ENCODE measurements at regions not wholly inside any gene's neighbourhood (a gene's known extent, or its start where the extent isn't known, plus 50 kb on each side); places are given as distances from the start of the nearest gene placed in this dataset.
"Not testable (repeated sequence)": the region's sequence is repeated elsewhere in the genome, so short reads cannot be mapped to it uniquely, and the experiment has no call there.

DNA sequence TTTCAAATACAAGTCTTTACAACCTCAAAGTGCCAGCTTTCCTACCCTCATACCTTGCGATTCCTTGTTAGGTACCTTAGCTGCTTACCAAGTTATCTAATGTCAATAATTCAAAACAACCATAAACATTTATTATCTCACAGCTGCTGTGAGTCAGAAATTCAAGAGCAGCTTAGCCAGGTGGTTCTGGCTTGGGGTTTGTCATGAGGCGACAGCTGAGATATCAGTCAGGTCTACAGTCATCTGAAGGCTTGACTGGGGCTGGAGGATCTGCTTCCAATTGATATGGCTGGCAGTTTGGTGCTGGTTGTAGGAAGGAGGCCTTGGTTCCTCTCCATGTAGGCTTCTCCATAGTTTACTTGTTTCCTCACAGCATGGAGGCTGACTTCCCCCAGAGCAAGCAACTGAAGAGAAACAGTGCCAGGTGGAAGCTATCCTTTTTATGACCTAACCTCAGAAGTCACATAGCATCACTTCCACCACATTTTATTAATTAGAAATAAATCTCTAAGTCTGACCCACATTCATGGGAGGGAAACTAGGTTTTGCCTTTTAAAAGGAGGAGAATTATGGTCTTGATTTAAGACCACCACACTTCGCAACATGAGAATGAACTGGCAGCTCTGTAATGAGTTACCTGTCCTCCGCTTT is 103.3 kb upstream of the FGGY start:
- in situ Hi-C loops (cut with HindIII; ENCODE audit: low sequenced_read_pairs): no loop called here
- DNase-seq (ENCODE audit: low spot score): no peak

DNA sequence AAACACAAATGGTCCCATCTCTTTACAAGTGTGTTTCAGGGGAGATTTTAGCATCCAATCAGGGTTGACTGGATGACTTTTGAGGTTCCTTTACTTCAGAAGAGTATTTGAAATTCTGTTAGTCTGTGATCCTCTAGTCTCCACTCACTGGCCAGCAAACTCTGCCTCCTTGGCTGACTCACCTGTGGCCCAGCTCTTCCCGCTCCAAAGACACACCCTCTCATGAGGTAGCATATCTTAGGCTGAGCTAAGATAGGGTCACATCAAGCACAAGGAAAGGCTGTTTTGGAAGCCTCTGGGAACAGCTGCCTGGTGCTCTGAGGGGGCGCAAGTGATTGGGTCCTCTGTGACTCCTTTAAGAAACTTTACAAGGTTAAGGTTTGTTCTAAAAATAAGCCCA is 102.3 kb upstream of the FGGY start:
- in situ Hi-C loops (cut with HindIII; ENCODE audit: low sequenced_read_pairs): no loop called here
- no peak for DNase-seq (ENCODE audit: low spot score)

DNA sequence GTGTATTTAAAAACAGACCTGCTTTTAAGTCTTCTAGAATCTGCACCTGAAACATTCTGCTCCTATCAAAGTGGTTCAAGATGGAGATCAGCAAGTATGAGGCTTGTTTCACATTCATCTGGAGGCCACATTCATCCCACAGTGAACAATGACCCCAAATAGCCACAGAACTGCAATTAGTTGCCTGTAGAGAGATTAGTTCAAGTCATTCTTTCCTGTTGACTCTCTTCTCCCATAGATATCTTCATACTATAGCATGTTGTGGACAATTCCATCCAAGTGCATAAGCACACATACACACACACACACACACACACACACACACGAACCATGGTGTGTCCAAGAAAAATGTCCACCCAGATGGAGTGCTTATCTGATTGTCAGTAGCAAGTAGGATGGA is 101.7 kb upstream of the FGGY start:
- in situ Hi-C loops (cut with HindIII; ENCODE audit: low sequenced_read_pairs): no loop called here

DNA sequence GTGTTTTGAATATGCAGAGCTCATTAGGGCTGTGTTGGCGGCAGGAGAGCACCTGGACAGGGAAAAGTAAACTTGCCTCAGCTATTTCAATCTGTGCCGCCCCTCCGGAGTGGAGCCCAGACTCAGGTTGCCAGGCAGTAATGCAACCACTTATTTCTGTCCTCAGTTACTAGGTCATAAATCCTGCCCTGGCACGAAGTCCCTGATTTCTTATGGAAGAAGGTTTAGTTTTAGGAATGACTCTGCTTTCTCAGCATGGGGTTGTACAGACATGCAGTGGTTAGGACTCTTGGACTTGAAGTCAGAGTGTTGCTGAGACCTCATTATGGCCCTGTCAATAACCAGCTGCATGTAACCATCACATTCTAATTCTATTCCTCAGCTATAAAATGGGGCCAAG is 98.3 kb upstream of the FGGY start:
- in situ Hi-C loops (cut with HindIII; ENCODE audit: low sequenced_read_pairs): no loop called here
- DNase-seq (ENCODE audit: low spot score): no peak

More for the DNA sequence above, 101.7 kb upstream of the FGGY start:
- DNase-seq (ENCODE audit: low spot score): no peak

DNA sequence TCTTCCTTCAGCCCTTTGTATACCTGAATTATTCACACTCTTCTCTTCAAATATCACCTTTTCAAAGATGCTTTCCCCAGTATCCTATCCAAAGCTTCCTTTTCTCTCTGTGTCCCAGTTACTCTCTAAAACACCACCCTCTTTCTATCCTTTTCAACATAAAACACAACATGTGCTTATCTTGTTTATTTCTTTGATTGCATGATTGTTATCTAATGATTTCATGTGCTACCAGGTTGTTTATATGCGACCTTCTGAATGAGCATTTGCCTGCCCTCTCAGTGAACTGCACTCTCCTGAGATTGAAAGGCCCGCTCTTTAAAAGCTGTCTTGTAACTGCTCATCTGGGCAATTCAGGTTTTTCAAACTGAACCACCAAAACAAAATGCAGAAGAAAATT is 97.7 kb upstream of the FGGY start:
- in situ Hi-C loops (cut with HindIII; ENCODE audit: low sequenced_read_pairs): no loop called here
- DNase-seq (ENCODE audit: low spot score): no peak

DNA sequence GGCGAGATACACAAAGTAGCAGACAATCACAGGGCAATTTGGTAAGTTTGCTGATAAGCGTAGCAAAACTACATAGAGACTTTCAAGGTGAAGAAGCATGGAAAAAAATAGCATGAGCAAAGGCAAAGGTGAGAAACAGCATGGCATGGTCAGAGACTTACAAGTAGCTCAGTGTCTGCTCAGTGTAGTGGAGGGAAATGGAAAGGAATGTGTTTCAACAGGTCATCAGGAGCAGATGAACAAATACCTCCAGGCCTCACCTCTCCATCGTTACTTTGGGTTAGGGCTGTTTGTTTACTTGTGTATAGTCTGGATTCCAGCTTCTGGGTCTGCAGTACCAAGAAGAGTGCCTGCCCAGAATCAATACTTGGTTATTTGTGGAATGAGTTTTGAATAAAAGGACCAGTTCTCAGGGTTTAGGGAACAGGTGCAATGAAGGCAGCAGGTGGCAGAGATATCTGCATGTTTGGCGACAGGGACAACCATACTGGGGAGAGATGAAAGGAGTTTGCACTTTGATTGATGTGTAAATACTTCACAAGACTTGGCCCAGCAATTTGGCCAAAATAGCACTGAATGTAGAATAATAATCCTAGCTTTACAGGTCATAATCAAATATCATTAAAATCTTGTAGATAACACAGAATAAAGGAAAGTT is 97.0 kb upstream of the FGGY start:
- no peak for DNase-seq (ENCODE audit: low spot score)
- in situ Hi-C loops (cut with HindIII; ENCODE audit: low sequenced_read_pairs): no loop called here

DNA sequence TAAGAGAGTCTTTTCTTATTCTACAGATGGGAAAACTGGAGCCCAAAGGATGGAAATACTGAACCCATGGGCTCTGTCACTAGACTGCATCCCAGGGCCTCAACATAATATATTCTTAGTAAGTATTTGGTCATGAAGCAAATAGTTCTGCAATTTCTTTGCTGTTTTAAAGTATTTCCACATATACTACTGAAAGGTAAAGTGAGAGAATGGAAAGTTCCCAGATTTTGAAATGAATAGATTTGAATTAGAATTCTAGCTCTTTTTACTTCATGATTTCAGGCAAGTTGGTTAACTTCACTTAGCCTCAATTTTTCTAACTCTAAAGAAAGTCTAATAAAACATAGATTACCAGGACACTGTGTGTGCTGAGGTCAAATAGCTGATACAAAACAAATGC is 95.6 kb upstream of the FGGY start:
- no peak for DNase-seq (ENCODE audit: low spot score)
- in situ Hi-C loops (cut with HindIII; ENCODE audit: low sequenced_read_pairs): no loop called here

DNA sequence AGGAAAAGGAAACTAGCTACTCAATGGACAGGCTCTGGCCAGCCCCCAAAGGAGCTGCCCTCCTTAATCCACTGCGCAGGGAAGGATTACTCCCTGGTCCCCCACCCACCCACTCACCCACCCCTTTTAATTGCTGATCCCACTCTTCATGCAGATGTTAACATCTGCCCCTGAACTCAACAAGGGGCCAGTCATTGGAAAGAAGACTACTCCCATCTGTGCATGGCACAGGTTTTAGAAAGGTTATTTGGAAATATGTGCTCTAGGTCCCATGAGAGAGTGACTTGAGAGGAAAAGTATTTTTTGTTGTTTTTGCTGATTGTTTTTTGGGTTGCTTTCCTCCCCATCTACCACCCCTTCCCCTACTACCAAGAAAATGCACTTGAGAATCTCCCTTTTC is 94.4 kb upstream of the FGGY start:
- in situ Hi-C loops (cut with HindIII; ENCODE audit: low sequenced_read_pairs): no loop called here
- no peak for DNase-seq (ENCODE audit: low spot score)

DNA sequence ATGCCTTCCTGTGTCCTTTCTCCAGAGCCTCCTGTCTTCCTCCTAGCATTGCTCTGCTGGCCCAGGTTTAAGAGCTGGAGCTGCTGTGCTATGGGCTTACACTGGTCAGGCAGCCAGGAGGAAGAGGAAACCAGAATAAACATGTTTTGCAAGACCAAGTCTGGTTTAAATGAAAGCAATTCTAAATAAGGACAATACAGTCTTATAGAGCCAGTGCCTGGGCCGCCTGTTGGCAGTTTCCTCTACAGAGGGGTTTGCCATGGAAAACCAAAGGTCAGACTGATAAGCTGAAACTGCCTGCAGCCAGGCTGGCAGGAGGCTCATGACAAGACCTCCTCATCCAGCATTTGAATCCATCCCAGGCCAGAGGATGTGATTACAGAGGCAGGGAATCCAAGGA is 92.9 kb upstream of the FGGY start:
- in situ Hi-C loops (cut with HindIII; ENCODE audit: low sequenced_read_pairs): no loop called here

DNA sequence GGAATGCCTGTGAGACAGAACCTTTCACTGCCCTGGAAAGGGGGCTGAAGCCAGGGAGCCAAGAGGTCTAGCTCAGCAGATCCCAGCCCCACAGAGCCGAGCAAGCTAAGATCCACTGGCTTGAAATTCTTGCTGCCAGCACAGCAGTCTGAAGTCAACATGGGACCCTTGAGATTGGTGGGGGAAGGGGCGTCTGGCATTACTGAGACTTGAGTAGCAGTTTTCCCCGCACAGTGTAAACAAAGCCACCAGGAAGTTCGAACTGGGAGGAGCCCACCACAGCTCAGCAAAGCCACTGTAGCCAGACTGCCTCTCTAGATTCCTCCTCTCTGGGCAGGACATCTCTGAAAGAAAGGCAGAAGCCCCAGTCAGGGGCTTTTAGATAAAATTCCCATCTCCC is 90.3 kb upstream of the FGGY start:
- DNase-seq (ENCODE audit: low spot score); in situ Hi-C loops (cut with HindIII; ENCODE audit: low sequenced_read_pairs): not testable (repeated sequence)

More for the DNA sequence above, 92.9 kb upstream of the FGGY start:
- DNase-seq (ENCODE audit: low spot score): no peak

DNA sequence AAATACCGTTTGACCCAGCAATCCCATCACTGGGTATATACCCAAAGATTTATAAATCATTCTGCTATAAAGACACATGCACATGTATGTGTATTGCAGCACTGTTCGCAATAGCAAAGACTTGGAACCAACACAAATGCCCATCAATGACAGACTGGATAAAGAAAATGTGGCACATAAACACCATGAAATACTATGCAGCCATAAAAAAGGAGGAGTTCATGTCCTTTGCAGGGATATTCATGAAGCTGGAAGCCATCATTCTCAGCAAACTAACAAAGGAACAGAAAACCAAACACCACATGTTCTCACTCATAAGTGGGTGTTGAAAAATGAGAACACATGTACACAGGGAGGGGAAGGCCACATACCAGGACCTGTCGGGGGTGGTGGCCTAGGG is 86.5 kb upstream of the FGGY start:
- DNase-seq (ENCODE audit: low spot score); in situ Hi-C loops (cut with HindIII; ENCODE audit: low sequenced_read_pairs): not testable (repeated sequence)

DNA sequence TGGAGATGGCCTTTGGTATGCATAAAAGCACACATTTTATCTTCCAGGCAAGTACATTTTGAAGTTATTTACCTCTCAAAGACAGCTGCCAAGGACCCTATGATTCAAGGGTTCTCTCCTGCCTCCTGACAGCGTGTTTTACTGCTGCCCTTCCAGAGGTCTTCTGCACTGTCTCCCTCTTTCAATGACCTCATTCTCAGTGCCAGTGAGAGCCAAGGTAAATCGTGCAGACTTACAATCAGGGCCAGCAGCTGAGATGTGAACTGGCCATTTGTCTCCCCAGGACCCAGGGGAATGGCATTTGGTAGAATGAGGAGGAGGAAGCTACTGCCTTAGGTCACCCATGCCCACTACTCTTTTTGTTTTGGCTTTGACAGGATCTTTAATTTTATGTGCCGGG is 84.2 kb upstream of the FGGY start:
- in situ Hi-C loops (cut with HindIII; ENCODE audit: low sequenced_read_pairs): no loop called here
- DNase-seq (ENCODE audit: low spot score): no peak

DNA sequence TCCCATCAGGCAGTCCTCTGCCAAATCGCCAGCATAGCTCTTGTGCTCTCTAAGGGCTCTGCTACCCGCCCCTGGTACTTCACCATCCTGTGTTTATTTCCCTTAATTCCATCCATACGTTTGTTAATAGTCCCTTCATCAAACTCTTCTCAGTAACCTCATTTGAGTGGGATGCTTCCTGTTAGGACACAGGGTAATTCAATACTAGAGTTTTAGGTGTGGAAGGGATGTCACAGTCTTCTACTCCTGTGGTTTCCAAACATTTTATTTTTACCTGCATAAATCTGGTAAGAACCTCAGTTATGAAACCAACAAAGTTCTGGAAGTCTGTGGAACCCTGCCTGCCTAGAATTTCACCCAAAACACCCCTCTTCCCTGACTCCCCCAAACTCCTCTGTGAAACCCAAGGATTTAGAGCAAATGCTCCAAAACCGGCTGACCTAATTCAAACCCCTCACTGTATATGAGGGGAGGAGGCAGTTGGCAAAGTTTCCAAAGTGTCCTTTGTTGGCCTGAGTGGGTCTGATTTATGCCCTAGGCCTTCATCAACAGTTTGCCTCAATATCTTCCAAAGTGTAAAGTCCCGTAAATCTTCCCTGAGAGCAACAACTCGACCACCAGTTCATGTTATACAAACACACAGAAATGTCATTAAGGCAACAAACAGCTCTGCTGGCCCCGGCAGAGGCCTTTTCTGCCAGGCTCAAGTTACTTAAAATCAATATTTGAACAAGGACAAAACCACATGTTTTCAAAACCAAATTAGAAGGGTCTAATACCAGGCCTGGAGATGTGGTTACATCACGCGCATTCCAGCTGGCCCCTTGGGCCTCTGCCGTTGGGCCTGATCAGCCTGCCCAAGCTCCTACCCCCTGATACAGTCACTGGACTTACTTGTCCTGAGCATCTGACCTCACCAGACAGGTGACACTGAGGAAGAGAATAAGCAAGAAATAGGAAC is 82.4 kb upstream of the FGGY start:
- DNase-seq (ENCODE audit: low spot score): no peak

DNA sequence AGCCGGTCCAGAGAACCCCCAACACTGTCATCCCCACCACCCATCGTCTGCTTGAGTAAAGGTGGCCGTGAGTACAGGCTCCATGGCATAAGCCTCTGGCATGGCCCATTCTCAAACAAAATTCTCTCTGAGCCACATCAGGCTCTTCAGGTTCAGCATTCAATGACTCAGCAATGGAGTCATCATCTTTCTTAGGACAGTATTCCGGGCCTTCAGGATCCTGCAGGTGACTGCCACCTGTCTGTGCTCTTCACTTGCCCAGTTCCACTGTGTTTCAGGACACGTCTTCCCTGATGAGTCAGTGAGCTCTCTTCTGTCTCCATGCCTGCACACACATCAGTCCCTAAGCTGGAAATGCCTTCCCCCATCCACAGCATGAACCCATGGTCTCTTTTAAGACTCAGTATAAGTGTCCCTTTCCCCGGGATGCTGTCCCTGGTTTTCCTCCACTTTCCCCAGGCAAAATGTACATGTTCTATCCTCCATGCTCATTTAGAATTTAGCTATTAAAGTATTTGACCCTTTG is 81.1 kb upstream of the FGGY start:
- in situ Hi-C loops (cut with HindIII; ENCODE audit: low sequenced_read_pairs): no loop called here
- DNase-seq (ENCODE audit: low spot score): no peak

More for the DNA sequence above, 82.4 kb upstream of the FGGY start:
- in situ Hi-C loops (cut with HindIII; ENCODE audit: low sequenced_read_pairs): no loop called here

DNA sequence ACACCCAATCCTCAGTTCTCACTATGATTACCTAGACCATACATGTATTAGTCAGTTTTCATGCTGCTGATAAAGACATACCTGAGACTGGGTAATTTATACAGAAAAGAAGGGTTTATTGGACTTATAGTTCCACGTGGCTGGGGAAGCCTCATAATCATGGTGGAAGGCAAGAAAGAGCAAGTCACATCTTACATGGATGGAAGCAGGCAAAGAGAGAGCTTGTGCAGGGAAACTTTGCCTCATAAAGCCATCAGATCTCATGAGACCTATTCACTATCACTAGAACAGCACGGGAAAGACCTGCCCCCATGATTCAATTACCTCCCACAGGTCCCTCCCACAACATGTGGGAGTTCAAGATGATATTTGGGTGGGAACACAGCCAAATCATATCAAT is 79.5 kb upstream of the FGGY start:
- DNase-seq (ENCODE audit: low spot score); in situ Hi-C loops (cut with HindIII; ENCODE audit: low sequenced_read_pairs): not testable (repeated sequence)

DNA sequence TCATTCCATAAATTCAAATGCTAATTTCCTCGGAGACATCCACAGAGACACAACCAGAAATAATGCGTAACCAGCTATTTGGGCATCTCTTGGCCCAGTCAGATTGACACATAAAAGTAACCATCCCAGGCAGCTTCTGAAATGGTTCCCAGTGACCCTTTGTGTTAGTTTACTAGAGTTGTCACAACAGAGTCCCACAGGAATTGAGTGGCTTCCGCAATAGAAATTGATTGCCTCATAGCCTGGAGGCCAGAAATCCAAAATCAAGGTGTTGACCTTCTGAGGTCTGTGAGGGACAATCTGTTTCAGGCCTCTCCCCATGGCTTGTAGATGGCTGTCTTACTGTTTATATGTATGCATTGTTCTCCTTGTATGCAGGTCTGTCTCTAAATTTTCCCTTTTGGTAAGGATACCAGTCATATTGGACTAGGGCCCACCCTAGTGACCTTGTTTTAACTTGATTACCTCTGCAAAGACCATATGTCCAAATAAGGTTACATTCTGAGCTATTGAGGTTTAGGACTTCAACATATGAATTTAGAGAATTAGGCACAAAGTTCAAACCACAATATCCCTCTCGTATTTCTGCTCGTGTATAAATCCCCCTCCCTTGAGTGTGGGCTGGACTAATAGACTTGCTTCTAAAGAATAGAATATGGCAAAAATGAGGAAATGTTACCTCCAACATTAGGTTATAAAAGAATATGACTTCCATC is 78.2 kb upstream of the FGGY start:
- in situ Hi-C loops (cut with HindIII; ENCODE audit: low sequenced_read_pairs): no loop called here
- no peak for DNase-seq (ENCODE audit: low spot score)

DNA sequence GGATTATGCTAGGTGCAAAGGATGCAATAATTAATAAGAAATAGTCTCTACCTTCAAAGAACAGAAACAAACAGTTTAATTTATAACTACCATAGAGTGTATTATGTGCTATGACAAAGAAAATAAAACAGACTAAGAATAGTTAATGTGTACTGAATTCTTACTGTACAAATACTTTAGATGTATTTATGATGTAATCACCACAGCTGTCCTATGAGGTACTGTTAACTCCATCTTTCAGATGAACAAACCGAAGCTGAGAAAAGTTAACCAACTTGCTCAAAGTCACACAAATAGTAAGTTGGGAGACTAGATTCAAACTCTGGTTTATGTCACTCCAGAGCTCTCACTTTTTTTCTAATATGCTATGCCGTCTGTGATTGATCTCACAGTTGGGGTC is 77.0 kb upstream of the FGGY start:
- in situ Hi-C loops (cut with HindIII; ENCODE audit: low sequenced_read_pairs): no loop called here
- DNase-seq (ENCODE audit: low spot score): no peak

DNA sequence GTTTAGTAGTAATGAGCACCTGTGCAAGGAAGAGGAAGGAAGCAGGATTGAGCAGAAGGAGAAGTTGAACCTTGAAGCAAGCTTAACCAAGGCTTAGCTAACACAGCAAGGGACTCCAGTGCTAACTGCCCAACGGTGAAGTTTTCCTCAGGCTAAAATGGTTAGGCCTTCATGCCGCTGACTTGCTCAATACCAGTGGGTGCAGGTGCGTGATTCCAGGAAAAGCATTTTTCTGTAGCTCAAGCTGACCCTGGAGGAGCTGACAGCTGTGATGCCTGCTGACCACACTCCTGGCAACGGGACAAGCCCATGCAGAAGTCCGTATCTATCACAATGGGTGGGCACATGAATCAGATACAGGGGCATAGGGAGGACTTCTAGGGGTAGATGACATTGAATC is 76.5 kb upstream of the FGGY start:
- in situ Hi-C loops (cut with HindIII; ENCODE audit: low sequenced_read_pairs): no loop called here
- DNase-seq (ENCODE audit: low spot score): no peak

DNA sequence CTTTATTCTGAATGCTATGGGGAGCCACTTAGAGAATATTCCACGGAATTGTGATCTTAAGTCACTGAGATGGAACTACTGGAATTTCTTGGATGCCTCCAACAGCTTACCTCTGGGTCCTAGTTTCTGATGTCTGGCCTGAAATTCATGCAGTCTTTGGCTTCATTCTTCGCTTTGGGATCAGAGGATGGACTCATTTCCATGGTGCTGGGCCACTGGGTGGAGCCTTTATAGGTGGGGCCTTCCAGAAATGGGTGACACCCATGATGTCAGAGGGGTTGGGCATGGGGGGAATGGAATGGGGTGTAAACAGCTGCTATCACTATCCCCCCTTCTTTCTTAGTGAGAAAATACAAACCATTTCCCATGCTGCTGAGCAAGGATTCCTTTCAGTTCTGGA is 73.7 kb upstream of the FGGY start:
- in situ Hi-C loops (cut with HindIII; ENCODE audit: low sequenced_read_pairs): no loop called here
- DNase-seq (ENCODE audit: low spot score): no peak

Measured in G401 (cell line).